ENCODE measurements at regions not wholly inside any gene's neighbourhood (a gene's known extent, or its start where the extent isn't known, plus 50 kb on each side); places are given as distances from the start of the nearest gene placed in this dataset.
A peak's percentile ranks its signal among the peaks of the same experiment; 100 is the strongest.
"Not testable (repeated sequence)": the region's sequence is repeated elsewhere in the genome, so short reads cannot be mapped to it uniquely, and the experiment has no call there.

DNA sequence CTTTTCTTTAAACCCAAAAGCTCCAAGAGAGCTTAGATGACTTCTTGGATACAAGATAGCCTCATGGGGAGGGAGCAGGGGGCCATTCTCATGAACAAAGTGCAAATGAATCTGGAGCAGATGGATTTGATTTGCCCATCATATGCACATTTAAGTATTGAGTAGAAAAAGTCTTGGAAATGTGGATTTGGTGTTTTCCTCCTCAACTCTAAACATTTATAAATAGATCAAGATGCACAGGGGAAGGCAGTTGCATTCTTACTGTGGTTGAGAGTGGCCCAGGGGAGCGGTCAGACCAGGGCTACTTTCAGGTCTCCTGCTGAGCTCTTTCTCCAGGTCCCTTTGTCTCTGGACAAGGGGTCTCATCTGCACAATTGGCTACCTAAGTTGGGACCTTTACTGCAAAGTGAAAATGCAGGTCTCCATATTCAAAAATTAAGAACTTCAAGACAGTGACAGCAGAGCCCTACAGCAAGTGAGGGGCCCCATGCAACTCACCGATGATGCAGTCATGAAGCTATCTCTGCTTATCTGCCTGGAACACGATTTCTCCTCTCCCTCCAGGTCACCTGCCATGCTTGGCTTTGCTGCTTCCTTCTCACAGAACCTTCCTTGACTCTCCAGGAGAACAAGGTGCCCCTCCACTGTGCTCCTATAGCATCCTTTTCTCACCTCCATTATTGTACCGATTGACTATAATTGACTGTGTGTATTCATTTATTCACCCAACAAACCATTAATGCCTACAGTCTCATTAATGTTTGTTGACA, 145.4 kb downstream of the LPIN1 start:
- intact Hi-C loops (cut with DNase I): no loop called here
- ATAC-seq (no peak), DNase-seq (no peak)
- Histone ChIP-seq H3K4me3 (no peak overlapping the region), H3K4me1 (no peaks in the 10 kb centered on the region), H3K9me3 (peaks cover 0 to 31% of the 10 kb centered on the region in 2 donors), H3K27me3 (no peaks in the 10 kb centered on the region), H3K27ac (no peak overlapping the region), H3K36me3 (no peaks in the 10 kb centered on the region)
- TF ChIP-seq, protein P1, sequence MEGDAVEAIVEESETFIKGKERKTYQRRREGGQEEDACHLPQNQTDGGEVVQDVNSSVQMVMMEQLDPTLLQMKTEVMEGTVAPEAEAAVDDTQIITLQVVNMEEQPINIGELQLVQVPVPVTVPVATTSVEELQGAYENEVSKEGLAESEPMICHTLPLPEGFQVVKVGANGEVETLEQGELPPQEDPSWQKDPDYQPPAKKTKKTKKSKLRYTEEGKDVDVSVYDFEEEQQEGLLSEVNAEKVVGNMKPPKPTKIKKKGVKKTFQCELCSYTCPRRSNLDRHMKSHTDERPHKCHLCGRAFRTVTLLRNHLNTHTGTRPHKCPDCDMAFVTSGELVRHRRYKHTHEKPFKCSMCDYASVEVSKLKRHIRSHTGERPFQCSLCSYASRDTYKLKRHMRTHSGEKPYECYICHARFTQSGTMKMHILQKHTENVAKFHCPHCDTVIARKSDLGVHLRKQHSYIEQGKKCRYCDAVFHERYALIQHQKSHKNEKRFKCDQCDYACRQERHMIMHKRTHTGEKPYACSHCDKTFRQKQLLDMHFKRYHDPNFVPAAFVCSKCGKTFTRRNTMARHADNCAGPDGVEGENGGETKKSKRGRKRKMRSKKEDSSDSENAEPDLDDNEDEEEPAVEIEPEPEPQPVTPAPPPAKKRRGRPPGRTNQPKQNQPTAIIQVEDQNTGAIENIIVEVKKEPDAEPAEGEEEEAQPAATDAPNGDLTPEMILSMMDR (IDR thresholded peaks at IDR 0.05): no peak

DNA sequence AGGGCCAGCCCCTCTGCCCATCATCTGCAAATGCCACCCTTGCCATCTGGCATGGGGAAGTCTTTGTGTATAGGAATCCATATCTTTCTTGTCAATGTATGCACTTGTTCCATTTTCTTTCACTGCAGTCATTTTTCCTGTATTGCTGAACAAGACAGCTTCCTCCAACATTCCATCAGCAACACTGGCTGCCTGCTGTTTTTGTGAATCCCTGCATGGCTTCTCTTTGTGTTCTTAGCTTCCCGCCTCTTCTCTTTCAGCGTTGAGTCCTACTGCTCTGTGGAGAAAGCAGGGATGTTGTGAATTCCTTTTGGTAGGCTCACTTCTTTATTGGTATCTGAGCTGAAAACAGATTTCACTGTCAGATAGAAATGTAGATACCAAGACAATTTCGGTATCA, 150.0 kb downstream of the LPIN1 start:
- Histone ChIP-seq H3K4me3 (no peak overlapping the region), H3K4me1 (no peaks in the 10 kb centered on the region), H3K27me3 (no peaks in the 10 kb centered on the region), H3K36me3 (no peaks in the 10 kb centered on the region), H3K9me3 (peaks cover 0 to 5% of the 10 kb centered on the region in 2 donors), H3K27ac (no peak overlapping the region)
- ATAC-seq: no peak
- no peak for DNase-seq
- intact Hi-C loops (cut with DNase I): no loop called here
- TF ChIP-seq, protein P1 (IDR thresholded peaks at IDR 0.05): no peak

DNA sequence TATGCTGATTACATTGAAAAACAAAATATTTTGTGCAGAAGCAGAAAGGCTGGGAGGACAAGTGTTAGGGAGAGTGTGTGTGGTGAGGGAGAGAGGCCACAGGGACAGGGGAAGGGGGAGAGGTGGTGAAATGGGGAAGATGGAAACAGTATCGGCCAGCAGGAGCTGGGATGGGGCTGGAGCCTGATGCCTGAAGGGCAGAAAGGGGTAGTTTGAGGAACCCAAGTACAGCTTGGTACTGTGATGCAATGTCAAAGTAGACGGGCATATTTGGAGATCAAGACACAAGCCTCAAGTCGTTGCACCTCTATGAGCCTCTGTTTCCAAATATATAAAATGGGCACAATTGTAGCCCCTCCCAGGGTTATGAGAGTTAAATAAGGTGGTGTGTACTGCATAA, 152.1 kb downstream of the LPIN1 start:
- peaks cover 0 to 5% of the 10 kb centered on the region in 2 donors for H3K9me3 ChIP-seq
- H3K36me3 ChIP-seq: no peaks in the 10 kb centered on the region
- TF ChIP-seq, protein P1 (IDR thresholded peaks at IDR 0.05): no peak
- peaks cover 0 to 9% of the 10 kb centered on the region in 2 donors for H3K4me1 ChIP-seq
- no peak overlapping the region for H3K4me3 ChIP-seq
- intact Hi-C loops (cut with DNase I): no loop called here
- no peak for DNase-seq
- no peak for ATAC-seq
- no peaks in the 10 kb centered on the region for H3K27me3 ChIP-seq
- H3K27ac ChIP-seq: no peak overlapping the region

DNA sequence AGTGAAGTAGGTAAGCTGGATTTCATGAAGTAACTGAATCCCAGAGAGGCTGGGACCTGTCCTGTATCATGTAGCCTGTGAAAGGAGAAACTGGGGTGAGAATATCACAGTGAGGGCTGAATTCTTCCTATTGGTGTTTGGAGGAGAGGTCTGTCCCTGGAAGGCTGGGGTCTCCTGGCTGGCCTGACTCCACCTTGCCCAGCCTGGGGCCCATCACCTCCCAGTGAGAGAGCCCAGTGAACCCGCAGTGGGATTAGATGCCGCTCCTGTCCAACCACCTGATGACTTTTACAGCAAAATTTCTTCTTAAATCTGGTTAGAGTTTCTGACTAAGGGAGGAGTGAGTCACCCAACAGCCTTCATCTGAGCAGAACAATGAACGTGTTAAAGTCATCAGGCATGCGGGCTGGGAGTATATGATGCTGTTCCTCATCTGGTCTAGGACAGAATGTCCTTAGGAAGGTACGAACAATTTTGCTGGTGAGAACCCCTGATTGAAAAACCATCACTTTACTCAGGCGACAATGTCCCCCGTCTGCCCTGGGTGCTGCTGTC, 152.9 kb downstream of the LPIN1 start:
- TF ChIP-seq, protein P1 (IDR thresholded peaks at IDR 0.05): no peak
- Histone ChIP-seq H3K27me3 (no peaks in the 10 kb centered on the region), H3K36me3 (no peaks in the 10 kb centered on the region), H3K4me1 (peaks cover 0 to 13% of the 10 kb centered on the region in 2 donors), H3K9me3 (peaks cover 0 to 4% of the 10 kb centered on the region in 2 donors), H3K27ac (no peak overlapping the region), H3K4me3 (no peak overlapping the region)
- peak; percentile 20 for ATAC-seq
- intact Hi-C loops (cut with DNase I): no loop called here
- no peak for DNase-seq

DNA sequence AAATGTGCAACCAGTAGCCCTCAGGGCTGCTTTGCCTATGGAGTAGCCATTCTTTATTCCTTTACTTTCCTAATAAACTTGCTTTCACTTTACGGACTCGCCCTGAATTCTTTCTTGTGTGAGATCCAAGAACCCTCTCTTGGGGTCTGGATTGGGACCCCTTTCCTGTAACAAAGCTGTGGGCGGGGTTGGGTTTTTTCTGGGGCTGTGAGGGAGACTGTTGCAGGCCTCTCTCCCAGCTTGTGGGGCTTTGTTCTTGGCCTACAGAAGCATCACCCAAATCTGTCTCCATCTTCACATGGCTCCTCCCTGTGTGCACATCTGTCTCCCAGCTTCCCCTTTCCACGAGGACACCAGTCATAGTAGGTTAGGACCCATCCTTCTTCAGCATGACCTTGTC, 154.5 kb downstream of the LPIN1 start:
- H3K4me1 ChIP-seq: peaks cover 0 to 13% of the 10 kb centered on the region in 2 donors
- ATAC-seq; H3K27me3 ChIP-seq; H3K36me3 ChIP-seq; intact Hi-C loops (cut with DNase I); DNase-seq; H3K27ac ChIP-seq; H3K4me3 ChIP-seq; H3K9me3 ChIP-seq: not testable (repeated sequence)

Measured in left lung (tissue), 4 donors.